HG02840 (cell line): ENCODE measurements at regions not wholly inside any gene's neighbourhood (a gene's known extent, or its start where the extent isn't known, plus 50 kb on each side); places are given as distances from the start of the nearest gene placed in this dataset.

Experiments
- ATAC-seq: cut with Tn5 transposase; IDR thresholded peaks from one replicate; pipeline ENCODE4 v1.9.1; 2021; ENCODE audit warnings: mild to moderate bottlenecking, moderate library complexity, moderate number of reproducible peaks; ENCODE audit not compliant: unreplicated experiment, low FRiP score

DNA sequence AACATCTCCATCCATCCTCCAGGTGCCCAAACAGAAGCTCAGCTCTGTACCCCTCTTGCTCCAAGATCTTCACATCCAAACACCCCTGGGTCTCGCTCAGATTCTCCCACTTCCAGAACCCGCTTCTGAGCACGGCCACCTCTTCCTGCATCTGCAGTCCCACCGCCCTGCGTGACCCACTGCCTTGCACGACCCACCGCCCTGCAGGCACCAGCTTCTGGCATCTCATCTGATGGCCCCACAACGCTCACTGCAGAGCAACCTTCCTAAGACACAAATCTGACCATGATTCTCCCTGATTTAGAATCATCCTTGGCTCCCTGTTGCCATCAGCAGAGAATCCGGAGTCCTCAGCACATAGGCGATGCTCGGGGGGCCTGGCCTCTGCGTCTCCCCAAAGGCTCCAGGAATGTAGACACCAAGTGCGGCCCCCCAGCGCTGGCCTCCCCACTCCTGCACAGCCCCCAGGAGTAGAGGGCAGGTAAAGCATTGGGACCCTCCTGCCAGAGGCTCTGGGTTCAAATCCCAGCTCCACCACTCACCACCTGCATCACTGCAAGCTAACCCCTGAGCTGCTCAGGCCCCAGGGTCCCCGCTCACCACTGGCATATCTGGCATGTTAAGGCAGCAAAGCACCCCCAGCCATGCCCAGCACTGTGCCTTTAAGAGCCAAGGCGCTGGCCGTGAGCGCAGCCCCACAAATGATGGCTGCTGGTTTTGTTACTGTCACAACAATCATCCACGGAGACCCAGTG, 459.3 kb downstream of the BRD1 start:
- no peak for ATAC-seq

DNA sequence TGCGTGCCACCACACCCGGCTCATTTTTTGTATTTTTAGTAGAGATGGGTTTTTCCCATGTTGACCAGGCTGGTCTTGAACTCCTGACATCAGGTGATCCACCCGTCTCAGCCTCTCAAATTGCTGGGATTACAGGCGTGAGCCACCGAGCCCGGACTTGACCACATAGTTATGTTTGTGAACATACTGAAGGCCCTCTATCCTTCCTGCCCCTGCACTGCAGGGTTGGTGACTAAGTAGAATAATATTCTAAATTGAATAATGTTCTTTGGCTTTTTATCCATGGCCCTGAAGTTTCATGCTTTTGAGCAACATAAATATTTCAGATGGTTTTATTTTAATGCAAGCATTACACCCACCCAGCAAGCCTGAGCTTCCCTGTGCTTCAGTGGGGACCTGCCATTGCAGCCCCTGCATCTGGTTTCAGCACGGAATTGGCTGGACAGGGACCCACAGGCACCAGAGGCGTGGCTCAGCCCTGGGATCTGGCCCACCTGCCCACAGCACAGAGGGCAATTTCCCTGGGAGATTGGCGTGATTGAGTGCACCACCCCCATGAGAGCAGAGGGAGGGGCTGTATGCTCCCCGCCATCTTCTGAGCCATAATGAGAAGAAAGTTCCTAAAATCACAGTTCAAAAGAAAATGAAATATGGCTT, 460.5 kb downstream of the BRD1 start:
- no peak for ATAC-seq

DNA sequence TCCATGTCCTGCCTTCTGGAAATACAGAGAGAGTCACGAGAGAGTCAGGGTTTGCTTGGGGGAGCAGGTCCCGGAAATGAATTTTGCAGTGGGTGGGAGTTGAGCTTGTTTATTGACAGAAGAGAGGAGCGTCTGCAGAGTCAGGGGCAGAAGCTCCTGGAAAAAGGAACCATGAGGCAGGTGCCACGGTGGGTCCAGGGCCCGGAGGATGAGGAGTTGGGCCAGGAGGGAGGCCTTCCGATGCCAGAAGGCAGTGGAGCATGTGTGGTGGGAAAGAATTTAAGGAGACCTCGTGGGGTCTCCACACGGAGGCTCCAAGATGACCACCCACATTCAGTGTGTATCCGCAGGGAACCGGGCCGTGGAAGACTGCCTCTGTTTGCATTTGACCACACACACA, 461.2 kb downstream of the BRD1 start:
- no peak for ATAC-seq

DNA sequence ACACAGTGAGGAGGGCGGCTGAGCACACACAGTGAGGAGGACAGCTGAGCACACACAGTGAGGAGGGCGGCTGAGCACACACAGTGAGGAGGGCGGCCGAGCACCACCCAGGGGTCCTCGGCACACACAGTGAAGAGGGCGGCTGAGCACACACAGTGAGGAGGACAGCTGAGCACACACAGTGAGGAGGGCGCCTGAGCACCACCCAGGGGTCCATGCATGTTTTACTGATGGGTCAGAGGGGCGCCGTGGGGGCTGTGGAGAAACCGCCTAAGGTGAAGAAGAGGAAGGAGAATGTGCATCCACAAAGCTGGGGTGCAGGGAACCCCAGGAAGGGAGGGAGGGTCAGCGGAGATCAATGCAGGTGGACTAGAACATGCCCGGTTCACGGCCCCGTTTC, 461.8 kb downstream of the BRD1 start:
- no peak for ATAC-seq

DNA sequence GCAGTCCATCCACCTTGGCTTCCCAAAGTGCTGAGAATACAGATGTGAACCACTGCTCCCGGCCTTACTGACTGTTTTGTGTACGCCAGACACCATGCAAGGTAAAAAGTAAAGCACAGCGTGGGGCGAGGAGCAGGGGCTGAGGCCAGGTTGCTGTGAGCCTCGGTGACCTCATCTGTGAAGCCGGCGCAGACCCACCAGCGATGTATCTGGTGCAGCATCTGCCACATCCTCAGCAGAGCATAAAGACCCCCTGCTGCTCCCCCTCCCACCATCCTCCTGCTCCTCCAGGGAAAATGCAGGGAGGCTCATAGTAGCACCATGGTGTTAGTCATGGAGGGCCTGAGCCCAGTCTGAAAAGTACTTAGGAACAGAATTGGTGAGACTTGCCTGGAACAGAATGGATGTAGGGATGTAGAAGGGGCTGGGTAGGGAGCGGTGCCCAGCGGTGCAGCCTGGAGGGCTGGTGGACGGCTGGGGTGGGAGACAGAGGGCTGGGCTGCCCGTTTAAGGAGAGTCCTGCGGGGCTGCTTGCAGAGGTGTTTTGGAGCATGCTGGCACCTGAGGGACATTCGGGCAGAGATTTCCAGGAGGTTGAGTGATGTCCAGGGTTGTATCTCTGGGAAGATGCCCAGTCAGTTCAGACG, 462.4 kb downstream of the BRD1 start:
- no peak for ATAC-seq

DNA sequence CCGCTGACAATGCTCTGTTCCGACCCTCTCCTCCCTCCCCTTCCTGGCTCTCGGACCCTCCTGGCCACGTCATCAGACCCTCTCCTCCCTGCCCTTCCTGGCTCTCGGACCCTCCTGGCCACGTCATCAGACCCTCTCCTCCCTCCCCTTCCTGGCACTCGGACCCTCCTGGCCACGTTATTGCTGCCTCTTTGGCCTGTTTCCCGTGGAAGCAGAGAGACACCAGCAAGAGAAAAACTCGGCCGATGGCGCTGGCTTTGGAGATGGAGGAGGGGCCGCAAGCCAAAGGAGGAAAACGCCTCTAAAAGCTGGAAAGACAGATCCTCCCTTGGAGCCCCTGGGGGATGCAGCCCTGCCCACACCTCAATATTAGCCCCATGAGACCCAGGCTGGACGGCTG, 463.3 kb downstream of the BRD1 start:
- ATAC-seq: no peak

DNA sequence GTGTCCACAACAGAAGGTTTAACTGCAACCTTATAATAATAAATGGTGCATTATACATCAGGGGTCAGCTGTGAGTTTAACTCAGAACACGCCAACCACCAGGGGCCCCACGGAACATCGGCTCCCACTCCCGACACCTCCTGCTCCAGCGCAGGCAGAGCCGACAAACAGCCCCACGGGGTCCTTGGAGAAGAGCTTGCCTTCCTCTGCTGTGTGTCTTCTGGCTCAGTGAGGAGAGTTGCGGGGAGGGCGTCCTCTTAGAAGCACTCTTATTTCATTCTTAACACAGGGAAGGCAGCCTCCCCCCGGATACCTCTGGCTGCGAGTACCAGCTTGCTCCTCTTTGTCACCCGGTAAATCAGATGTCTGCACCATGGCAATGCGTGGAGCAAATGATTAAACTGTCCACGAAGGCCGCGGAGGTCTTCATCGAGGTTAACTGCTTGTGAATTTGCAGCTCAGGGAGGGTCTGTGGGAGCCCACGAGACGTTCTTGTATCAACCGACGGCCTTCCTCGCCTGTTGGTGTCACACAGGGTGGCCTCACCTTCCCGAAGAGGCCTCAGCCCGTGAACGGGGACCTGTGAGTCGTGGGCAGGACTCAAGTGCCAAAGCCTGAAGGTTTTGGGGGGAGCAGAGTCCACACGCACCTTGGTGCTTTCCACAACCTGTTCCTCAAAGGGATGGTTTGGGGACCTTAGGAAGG, 464.0 kb downstream of the BRD1 start:
- ATAC-seq: no peak

DNA sequence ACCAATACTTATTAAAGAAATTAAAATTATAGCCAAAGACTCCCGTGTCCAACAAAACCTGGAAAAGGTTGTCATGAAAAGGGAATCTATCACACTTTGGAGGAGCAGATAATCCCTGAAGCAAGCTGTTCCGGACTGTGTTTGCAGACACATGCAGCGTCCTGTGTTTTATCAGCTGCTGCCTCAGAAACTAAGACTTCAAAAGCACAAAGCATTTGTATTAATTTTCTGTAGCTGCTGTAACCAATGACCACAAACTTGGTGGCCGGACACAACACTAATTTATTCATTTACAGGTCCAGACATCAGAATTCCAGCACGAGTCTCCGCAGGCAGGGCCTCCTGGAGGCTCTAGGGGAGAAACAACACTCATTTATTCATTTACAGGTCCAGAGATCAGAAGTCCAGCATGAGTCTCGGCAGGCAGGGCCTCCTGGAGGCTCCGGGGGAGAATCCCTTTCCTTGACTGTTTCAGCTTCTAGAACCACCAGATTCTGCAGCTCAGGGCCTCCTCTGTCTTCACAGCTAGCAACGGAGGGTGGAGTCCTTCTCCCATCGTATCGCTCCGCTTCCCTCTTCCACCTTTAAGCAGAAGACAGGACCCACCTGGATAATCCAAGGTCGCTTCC, 465.3 kb downstream of the BRD1 start:
- no peak for ATAC-seq

DNA sequence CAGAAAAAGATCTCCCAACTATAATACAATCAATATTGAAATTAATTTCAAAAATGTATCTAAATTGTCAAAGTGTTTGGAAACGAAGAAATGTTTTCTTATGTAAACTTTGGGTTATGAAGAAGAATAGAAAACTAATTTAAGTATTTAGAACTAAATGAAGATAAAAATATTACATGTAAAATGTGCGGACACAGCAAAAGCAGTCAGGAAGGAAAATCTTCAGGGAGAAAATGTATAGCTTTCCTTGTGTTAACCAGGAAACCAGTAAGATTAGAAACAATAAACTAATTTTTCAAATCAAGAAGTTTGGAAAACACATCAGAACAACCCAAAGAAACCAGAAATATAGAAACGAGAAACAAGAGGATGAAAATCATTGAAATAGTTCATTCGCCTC, 466.5 kb downstream of the BRD1 start:
- no peak for ATAC-seq

DNA sequence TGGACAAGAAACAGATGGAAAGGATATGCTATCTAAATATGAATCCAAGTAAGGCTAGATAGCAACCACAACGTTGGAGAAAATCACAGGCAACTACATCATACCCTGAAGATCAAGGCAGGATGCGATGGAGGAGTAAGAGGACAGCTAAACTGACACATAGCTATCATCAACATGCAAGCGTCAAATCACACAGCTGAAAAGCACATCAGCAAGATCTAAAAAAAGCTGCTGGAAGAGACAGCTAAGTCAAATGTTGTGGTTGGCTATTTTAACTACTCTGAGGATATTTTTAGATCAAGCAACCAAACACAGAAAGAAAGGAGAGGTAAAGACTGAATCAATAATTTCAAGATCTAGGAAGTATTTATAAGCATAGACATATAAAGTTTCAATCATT, 466.9 kb downstream of the BRD1 start:
- ATAC-seq: no peak

DNA sequence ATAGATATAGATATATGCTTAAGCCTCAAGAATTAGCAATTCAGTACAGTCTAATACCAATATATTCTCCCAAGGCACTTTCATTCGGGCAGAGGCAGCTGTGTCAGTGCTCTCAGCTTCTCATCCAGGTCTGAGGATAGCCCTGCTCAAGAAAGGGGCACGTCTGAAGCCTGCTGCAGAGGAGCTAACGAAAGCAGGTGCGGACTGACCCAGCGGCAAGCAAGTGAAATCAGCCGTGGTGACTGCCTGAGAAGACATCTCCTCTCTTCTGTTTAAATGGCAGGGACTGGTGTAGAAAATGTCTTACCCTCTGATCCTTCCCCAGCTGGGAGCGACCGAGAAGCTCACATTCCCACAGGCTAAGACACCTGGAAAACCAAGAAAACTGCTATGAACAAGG, 468.6 kb downstream of the BRD1 start:
- ATAC-seq: no peak

DNA sequence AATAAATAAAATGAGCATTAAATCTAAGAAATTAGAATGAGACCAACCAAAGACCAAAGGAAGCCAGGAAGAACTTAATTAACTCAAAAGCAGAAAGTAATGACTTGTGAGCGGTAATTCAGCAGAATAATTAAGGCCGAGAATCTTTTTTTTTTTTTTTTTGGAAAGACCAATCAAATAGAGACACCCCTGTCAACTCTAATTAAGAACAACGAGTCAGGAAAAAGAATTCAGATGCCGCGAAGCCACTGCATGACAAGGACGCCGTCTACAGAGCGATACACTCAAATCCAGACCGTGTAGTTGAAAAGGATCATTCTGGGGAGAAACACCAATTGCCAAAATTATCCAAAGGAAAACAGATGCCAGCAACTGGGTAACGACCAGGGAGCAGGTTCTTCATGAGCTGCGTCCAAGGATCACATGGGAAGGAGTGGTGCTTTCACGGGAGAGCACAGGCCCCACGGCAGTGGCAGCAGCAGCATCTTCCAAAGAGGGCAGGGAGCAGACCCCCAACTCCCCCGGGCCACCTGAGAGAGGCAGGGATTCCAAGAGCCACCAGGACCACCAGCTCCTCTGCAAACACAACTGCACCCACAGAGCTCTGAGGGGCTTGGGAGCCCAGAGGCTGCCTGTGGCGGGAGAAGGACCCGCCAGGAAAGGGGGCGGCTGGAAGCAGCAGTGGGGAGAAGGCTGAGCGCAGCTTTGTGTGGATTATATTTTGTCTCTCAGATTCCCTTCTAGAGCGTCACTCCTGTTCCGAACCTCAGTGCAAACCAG, 469.8 kb downstream of the BRD1 start:
- no peak for ATAC-seq

DNA sequence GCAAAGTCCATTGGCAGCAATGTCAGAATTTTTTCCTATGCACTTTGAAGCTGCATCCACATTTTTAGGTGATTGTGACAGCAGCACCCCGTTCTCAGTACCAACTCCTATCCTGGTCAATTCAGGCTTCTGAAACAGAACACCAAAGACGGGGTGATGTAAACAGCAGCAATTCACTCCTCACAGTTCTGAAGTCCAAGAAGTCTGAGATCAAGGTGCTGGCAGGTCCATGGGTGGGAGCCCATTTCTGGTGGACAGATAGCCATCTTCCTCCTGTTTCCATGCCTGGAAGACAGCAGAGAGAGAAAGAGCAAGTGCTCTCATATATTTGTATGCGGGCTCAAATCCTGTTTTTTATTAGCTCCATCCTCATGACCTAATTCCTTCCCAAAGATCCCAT, 471.2 kb downstream of the BRD1 start:
- no peak for ATAC-seq

DNA sequence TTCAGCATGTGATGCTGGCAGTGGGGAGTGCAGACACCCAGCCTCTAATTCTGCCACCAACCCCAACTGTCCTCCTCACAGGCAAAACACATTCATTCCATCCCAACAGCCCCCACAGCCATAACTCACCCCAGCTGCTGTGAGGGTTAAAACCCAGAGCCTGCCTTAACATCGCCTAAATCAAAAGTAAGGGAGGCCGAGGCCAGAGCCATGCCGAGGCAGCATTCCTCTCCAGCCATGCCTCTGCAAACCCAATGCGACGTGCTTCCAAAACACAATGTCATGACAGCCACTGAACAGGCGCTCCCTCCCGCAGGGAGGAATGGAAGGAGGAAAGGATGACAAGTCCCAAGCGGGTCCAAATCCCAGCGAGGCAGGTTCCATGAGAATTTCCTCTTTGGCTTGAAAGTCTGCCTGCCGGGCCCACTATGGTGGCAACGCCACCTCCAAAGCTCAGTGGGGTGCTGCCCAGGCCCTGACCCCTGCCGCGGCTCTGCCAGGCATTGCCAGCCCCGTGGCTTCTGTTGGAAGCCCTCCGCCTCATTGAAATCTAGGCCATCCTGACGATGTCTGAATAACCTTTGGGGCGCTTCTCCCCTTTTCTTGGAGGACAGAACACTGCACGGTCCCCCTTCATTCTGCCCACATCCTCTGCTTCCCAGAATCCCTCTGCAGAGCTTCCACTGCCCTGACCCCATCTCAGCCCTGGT, 472.3 kb downstream of the BRD1 start:
- ATAC-seq: no peak

DNA sequence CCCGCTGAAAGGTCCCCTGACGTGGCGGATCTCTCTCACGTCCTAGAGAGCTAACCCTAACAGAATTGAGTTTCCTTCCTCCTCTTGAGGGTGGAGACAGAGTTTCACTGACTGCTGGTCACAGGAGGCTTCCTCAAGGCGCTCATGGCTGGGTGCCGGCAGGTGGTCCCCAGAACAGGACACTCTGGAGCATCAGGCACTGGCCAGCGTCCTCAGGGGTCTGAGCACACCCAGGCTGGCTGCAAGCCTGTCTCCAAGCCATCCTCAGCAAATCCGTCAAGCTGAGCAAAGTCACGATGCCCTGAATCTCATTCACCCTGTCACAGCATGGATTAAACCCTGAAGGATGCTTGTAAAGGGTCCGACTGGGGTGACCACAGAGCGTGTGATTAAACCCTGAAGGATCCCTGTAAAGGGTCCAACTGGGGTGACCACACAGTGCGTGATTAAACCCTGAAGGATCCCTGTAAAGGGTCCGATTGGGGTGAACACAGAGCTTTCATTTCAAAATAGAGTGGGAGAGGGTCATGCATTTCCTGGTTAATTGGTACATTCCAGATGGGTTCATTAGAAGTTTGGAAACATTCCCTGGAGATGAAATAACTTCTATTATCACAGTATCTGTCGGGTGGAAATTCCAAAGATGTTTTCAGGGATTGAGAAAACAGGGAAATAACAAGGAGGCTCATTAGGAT, 473.0 kb downstream of the BRD1 start:
- no peak for ATAC-seq

DNA sequence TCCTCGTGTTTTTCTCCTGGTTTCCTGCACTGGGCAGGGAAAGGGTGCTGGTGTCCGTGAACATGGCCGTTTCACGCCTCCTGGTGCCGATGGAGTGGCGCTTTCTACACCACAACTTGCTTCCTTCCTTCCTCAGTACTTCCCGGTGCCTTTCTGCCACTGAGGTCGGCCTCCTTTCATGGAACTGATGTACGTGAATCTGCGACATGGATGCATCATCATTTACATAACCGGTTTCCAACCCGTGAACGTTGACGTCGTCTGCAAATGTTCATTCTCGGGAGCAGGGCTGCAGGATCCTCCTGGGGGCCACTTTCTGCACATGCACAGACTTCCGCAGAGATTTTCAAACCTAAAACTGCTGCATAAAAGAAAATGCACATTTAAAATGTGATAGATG, 474.4 kb downstream of the BRD1 start:
- no peak for ATAC-seq

DNA sequence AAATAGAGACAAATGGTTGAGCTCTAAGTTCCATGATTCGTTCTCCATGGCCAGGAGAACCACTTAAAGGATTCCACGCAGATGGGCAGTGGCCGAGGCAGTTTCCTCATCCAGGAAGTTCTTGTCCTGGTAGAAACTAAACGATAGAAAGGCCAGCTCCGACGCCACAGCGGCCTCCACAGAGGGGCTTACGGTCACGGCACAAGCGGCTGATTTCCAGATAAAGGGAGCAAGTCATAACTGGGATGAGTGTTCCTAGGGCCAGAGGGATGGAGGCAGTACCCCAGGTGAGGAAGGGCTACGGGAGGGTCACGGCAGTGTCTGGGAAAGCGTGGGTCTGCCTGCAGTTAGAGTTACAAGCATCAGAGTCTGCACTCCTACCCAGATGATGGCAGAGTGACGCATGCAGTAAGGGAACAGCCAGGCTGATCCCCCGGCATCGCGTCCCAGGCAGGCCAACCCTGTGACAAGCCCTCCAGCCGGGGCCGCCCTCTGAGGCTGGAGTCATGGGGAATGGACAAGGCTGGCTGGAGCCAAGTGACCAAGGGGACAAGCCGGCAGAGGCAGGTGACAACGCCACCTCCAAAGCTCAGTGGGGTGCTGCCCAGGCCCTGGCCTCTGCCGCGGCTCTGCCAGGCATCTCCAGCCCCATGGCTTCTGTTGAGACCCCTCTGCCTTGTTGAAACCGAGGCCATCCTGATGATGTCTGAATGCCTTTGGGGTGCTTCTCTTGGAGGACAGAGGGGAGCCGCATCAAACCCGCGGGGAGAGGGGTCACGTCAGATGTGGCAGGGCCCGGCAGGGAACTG, 475.1 kb downstream of the BRD1 start:
- ATAC-seq: no peak

DNA sequence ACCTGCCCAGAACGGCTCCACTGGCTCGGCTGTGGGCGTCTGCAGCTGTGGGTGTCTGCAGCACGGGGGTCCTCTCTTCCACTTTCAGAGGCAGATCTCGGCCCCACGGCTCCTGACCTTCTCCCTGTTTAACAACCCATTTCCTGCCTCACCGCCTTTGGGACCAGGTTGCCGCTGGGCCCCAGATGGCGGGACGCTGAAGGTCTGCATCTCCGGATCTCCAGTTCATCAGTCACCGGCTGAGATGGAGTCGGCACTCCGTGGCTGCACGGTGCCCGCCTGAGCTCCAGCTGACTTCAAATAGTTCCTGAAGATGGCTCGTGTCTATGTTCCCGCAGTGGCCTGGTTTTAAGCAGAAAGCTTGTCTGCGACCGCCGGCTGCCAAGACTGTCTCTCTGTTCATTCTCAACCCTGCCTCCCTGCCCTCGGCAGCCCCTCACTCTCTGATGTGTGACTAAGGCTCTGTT, 475.9 kb downstream of the BRD1 start:
- ATAC-seq: no peak
